ENCODE measurements at regions not wholly inside any gene's neighbourhood (a gene's known extent, or its start where the extent isn't known, plus 50 kb on each side); places are given as distances from the start of the nearest gene placed in this dataset.

DNA sequence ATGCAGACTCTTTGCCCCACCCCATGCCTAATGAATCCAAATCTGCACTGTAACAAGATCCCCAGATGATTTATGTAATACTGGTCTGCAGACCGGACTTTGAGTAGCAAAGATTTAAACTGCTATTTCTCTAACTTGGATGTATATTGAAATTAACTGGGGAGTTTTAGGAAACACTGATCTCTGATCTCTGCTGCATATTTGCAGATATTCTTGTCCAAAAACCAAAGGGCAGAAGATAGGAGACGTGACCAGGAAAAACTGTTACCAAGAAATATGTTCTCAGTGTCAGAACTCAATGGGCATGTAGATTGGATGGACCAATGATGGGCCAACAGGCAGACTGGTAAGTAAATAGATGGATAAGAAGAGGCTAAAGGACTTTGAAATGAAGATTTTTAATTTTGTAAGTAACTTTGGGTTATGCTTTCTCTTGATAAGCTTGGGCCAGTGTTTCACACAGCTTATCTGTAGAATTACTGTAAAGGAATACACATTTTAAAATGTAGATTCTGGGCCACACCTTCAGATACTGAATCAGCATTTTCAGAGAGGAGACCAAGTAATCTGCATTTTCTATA lies 64.5 kb upstream of the TP63 start:
- no peak overlapping the region for H3K4me3 Mint-ChIP-seq
- no peak overlapping the region for H3K27ac Mint-ChIP-seq
- no peaks in the 10 kb centered on the region for H3K27me3 Mint-ChIP-seq
- H3K36me3 Mint-ChIP-seq, result no peaks in the 10 kb centered on the region
- H3K9me3 Mint-ChIP-seq, result no peaks in the 10 kb centered on the region
- ATAC-seq (ENCODE audit: low read depth) (no peak), DNase-seq (ENCODE audit: low spot score in 2 of 2) (no peak)
- peaks cover 29% of the 10 kb centered on the region for H3K4me1 Mint-ChIP-seq

DNA sequence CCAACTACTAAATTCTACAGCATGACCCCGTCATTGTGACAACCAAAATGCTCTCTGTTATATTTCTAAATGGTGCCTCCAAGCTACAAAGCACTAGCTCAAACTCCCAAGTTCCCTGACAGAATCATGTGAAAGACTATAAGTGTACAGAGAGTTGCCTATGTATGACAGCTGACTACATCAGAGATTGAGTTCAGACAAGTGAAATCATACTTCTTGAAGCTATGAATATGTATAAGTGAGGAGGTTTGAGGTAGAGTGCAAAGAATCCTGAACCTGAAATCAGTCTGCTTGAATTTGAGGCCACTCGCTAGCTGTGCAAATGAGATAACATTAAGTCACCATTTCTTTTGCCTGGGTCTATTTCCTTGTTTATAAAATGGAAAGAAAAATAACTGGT lies 63.9 kb upstream of the TP63 start:
- Mint-ChIP-seq H3K27ac (peak overlapping the region; percentile 70), H3K4me1 (peaks cover 31% of the 10 kb centered on the region), H3K36me3 (no peaks in the 10 kb centered on the region), H3K9me3 (no peaks in the 10 kb centered on the region), H3K27me3 (no peaks in the 10 kb centered on the region), H3K4me3 (no peak overlapping the region)
- ATAC-seq (ENCODE audit: low read depth) (no peak), DNase-seq (ENCODE audit: low spot score in 2 of 2) (no peak)

DNA sequence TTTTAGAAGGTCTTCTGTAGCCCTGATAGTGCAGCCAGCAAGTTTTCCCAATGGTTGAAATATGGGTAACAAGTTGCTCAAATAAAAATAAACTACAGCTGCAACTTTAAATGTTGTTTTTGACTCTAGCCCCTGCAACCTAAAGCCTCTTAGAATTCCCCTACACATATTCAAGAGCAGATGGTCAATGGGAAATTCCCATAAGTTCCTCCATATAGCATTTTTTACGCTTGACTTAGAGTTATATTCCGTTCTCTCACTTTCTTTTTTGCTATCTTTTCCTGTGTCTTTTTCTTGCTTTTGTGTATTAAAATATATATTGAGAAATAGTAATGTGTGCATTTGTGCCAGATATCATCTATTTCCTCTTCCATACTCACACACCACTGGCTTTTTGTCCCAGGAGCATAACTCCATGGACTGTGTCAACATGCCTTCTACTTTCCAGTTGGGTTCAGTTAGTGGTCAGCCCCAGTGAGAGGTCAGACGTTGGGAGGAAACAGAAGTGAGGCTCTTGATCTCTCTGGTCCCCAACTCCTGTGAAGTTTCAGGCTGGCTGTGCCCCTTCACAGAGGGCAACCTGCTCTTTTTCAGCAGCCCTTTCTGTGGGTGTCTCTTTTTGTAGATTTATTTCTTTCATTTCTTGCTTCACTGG lies 63.3 kb upstream of the TP63 start:
- Mint-ChIP-seq H3K4me1 (peaks cover 31% of the 10 kb centered on the region), H3K36me3 (no peaks in the 10 kb centered on the region), H3K27ac (peak overlapping the region; percentile 70), H3K9me3 (no peaks in the 10 kb centered on the region), H3K27me3 (no peaks in the 10 kb centered on the region), H3K4me3 (peak overlapping the region; percentile 13)
- DNase-seq (ENCODE audit: low spot score in 2 of 2), result no peak
- peak; percentile 66 for ATAC-seq (ENCODE audit: low read depth)

DNA sequence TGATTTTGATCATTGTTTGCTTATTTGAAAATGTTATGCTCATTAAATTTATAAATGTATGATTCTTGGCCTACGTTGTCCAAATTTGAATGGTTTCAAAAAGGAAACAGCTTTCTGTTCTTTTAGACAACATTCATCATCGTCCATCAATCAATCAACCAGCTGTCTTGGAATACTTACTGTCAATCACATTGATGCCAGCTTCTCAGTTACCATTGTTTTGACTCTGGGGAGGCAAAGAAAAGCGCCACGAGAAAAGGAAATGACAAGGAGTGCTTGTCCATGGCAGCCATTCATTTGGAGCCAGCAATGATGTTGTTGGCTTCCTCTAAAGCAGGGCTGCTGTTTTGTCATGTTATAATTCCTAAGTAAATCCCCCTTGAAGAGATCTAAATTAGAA lies 62.2 kb upstream of the TP63 start:
- ATAC-seq (ENCODE audit: low read depth) (no peak), DNase-seq (ENCODE audit: low spot score in 2 of 2) (no peak)
- no peak overlapping the region for H3K27ac Mint-ChIP-seq
- H3K36me3 Mint-ChIP-seq, result no peaks in the 10 kb centered on the region
- H3K27me3 Mint-ChIP-seq, result no peaks in the 10 kb centered on the region
- H3K4me1 Mint-ChIP-seq, result peaks cover 29% of the 10 kb centered on the region
- H3K9me3 Mint-ChIP-seq, result no peaks in the 10 kb centered on the region
- H3K4me3 Mint-ChIP-seq, result no peak overlapping the region

DNA sequence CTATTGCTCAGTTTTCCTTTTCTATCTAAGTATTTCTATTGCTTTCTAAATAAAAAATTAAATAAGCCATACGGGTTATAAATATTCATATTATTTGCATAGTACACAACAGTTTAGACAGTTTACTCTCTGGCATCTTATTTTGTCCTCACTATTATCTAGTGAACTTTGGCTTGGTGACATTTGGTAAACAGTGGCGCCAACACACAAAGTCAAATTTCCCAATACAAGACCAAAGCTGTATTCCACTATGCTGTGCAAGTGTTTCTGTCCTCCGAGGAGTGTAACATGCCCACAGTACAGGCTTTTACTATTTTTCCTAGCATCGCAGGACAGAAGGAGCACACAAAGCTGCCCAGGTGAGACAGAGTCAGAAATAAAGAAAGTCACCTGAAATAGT lies 61.7 kb upstream of the TP63 start:
- Mint-ChIP-seq H3K27ac (no peak overlapping the region), H3K4me3 (no peak overlapping the region), H3K27me3 (no peaks in the 10 kb centered on the region), H3K9me3 (no peaks in the 10 kb centered on the region), H3K36me3 (no peaks in the 10 kb centered on the region), H3K4me1 (peaks cover 29% of the 10 kb centered on the region)
- ATAC-seq (ENCODE audit: low read depth) (no peak), DNase-seq (ENCODE audit: low spot score in 2 of 2) (no peak)

DNA sequence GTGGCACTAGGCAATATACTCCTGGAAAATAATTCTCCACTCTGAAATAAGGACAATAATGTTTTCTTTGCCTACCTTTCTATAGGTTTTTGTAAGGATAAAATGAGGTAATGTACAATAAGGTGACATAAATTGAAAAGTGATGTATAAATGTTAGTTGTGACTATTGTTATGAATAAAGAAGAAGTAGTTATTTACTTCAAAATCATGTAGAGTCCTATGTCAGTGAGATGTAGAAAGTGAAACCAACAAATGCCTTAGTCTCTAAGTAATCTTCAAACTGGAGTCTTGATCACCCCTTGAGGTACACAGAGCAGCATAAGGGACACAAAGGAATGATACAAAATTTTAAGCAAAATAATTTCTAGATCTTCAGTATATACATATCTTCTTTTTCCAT lies 60.3 kb upstream of the TP63 start:
- H3K4me3 Mint-ChIP-seq, result no peak overlapping the region
- H3K36me3 Mint-ChIP-seq, result no peaks in the 10 kb centered on the region
- H3K4me1 Mint-ChIP-seq, result peaks cover 26% of the 10 kb centered on the region
- H3K27ac Mint-ChIP-seq, result peak overlapping the region; percentile 75
- H3K9me3 Mint-ChIP-seq, result no peaks in the 10 kb centered on the region
- ATAC-seq (ENCODE audit: low read depth) (peak; percentile 70), DNase-seq (ENCODE audit: low spot score in 2 of 2) (no peak)
- H3K27me3 Mint-ChIP-seq, result no peaks in the 10 kb centered on the region

DNA sequence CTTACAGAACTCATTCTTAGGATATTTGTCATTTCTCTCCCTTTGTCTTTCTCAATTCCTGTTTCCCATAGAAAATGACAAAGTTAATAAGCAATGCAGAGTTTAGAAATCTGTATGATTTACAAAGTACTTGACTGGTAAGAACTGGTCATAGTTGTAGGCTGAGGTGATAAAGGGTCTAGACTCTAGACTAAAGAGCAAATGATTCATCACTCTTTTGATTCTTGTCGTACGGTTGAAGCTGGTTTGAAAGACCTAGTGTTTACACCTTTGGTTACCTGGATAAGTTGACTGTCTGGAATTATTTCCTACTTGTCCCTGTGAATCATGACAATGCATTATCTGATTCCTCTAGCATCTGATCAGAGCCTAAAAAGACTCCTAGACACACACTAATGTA lies 58.9 kb upstream of the TP63 start:
- no peaks in the 10 kb centered on the region for H3K9me3 Mint-ChIP-seq
- no peaks in the 10 kb centered on the region for H3K36me3 Mint-ChIP-seq
- no peak overlapping the region for H3K4me3 Mint-ChIP-seq
- H3K4me1 Mint-ChIP-seq, result peaks cover 21% of the 10 kb centered on the region
- peak overlapping the region; percentile 40 for H3K27ac Mint-ChIP-seq
- DNase-seq (ENCODE audit: low spot score in 2 of 2) (no peak), ATAC-seq (ENCODE audit: low read depth) (no peak)
- no peaks in the 10 kb centered on the region for H3K27me3 Mint-ChIP-seq

DNA sequence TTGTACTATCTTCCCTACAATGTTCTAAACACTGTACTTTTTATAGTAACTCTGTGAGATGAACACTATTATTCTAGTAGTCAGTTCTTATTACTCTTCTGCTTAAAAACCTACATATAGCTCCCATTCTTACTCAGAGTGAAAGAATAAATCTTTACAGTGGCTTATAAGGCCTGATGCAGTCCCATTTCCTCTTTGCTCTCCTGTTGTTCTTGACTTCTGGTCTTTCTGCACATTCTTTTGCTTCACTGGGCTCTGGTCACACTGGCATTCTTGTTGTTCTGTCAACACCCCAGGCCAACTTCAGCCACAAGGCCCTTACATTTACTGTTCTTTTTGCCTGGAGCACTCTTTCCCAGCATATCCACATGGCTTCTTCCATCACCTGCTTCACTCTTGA lies 58.2 kb upstream of the TP63 start:
- Mint-ChIP-seq H3K36me3 (no peaks in the 10 kb centered on the region), H3K27me3 (no peaks in the 10 kb centered on the region), H3K4me3 (no peak overlapping the region), H3K27ac (no peak overlapping the region), H3K9me3 (peaks cover 5% of the 10 kb centered on the region), H3K4me1 (peaks cover 18% of the 10 kb centered on the region)
- ATAC-seq (ENCODE audit: low read depth) (no peak), DNase-seq (ENCODE audit: low spot score in 2 of 2) (no peak)

DNA sequence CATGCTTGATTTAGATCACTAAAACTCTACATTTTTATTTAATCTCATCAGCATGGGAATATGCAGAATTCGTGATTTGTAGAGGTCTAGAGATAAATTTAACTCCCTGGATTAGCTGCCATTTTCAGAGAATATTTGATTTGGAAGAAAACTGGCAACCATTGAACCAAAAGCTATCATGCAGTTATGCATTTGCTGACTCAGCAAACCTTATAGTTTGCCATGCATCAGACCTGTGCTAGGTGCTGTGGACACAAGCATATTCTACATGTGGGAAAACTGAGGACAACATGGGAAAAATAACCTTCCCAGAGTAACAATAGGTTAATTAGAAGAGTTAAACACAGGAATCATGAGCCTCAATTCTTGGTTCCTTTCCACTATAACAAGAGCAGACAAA lies 54.7 kb upstream of the TP63 start:
- ATAC-seq (ENCODE audit: low read depth), result no peak
- H3K4me1 Mint-ChIP-seq, result peaks cover 8% of the 10 kb centered on the region
- peaks cover 5% of the 10 kb centered on the region for H3K9me3 Mint-ChIP-seq
- H3K27ac Mint-ChIP-seq, result no peak overlapping the region
- H3K27me3 Mint-ChIP-seq, result no peaks in the 10 kb centered on the region
- H3K4me3 Mint-ChIP-seq, result no peak overlapping the region
- DNase-seq (ENCODE audit: low spot score in 2 of 2), result no peak
- H3K36me3 Mint-ChIP-seq, result no peaks in the 10 kb centered on the region

DNA sequence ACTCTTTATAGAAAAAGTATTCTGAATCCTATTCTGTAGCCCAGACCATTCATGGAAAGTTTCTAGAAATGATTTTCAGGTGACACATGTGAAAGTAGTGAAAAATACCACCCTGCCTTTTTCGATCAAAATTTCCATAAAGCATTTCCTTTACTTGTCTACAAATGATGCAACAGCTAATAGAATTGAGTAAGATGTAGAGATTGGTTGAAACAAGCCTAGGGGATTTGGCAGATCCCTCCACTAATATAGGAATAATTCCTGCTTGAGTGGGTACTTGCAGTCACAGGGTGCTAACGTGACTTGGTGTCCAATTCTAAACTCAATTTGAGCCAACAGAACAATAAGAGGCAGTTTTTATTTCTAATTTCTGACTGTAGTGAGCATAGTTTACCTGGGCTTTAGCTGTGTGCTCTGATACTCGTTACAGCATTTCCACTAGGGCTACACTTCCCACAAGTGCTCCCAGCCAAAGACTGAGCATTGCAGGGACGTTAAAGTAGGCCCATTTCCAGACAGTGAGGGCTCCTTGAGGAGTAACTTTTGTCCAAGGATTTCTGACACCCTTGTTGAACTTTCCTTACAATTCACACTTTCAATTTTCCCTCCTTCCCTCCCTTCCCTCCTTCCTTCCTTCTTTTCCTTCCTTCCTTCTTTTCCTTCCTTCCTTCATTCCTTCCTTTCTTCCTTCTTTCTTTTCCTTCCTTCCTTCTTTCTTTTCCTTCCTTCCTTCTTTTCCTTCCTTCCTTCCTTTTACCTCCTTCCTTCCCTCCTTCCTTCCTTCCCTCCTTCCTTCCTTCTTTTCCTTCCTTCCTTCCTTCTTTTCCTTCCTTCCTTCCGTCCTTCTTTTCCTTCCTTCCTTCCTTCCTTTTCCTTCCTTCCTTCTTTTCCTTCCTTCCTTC lies 53.9 kb upstream of the TP63 start:
- no peak overlapping the region for H3K27ac Mint-ChIP-seq
- no peak for ATAC-seq (ENCODE audit: low read depth)

DNA sequence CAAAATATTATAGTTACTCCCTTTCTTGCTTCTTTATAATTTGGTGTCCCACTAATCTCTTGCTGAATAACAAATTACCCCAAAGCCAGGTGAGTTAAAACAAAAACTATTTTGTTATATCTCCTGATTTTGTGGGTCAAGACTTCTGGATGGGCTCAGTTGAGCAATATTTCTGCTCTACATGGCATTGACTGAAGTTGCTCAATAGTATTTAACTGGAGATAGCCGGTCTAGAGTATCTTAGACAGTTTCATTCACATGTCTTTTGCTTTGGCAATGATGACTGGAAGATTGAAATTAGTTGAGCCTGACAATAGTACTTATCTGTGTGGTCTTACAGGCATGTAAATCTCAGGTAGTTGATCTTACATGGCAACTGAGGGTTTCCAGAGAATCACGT lies 51.0 kb upstream of the TP63 start:
- peaks cover 2% of the 10 kb centered on the region for H3K4me1 Mint-ChIP-seq
- H3K9me3 Mint-ChIP-seq, result peaks cover 5% of the 10 kb centered on the region
- H3K36me3 Mint-ChIP-seq, result no peaks in the 10 kb centered on the region
- H3K27me3 Mint-ChIP-seq, result no peaks in the 10 kb centered on the region
- DNase-seq (ENCODE audit: low spot score in 2 of 2) (no peak), ATAC-seq (ENCODE audit: low read depth) (no peak)
- no peak overlapping the region for H3K27ac Mint-ChIP-seq
- H3K4me3 Mint-ChIP-seq, result no peak overlapping the region

More for the DNA sequence above, 53.9 kb upstream of the TP63 start:
- Mint-ChIP-seq H3K27me3 (no peaks in the 10 kb centered on the region), H3K4me1 (peaks cover 6% of the 10 kb centered on the region), H3K4me3 (no peak overlapping the region), H3K9me3 (peaks cover 5% of the 10 kb centered on the region), H3K36me3 (no peaks in the 10 kb centered on the region)
- no peak for DNase-seq (ENCODE audit: low spot score in 2 of 2)
